Inferior parietal cortex (tissue), 1 donor: ENCODE measurements at regions not wholly inside any gene's neighbourhood (a gene's known extent, or its start where the extent isn't known, plus 50 kb on each side); places are given as distances from the start of the nearest gene placed in this dataset.
"Not testable (repeated sequence)": the region's sequence is repeated elsewhere in the genome, so short reads cannot be mapped to it uniquely, and the experiment has no call there.

Experiments used
- DNase-seq: peaks from one replicate; pipeline ENCODE4 v3.0.0-alpha.2; 2016; ENCODE audit errors: extremely low spot score

GRCh38 chrX:3935196-3935595, 221.7 kb upstream of the PRKX start:
- DNase-seq, result not testable (repeated sequence)

GRCh38 chrX:3920424-3921017, 207.1 kb upstream of the PRKX start:
- not testable (repeated sequence) for DNase-seq

- DNase-seq, result not testable (repeated sequence)
Measured at GRCh38 chrX:3919668-3920423, 206.4 kb upstream of the PRKX start.

GRCh38 chrX:3914813-3915212, 201.4 kb upstream of the PRKX start:
- DNase-seq, result not testable (repeated sequence)

GRCh38 chrX:3914059-3914458, 200.6 kb upstream of the PRKX start:
- DNase-seq, result not testable (repeated sequence)

- not testable (repeated sequence) for DNase-seq
Measured at GRCh38 chrX:3911012-3911411, 197.6 kb upstream of the PRKX start.

- DNase-seq, result not testable (repeated sequence)
Measured at GRCh38 chrX:3910611-3911010, 197.2 kb upstream of the PRKX start.

GRCh38 chrX:3905522-3906258, 192.2 kb upstream of the PRKX start:
- DNase-seq, result not testable (repeated sequence)

- DNase-seq, result not testable (repeated sequence)
Measured at GRCh38 chrX:3902222-3902621, 188.8 kb upstream of the PRKX start.

- not testable (repeated sequence) for DNase-seq
Measured at GRCh38 chrX:3896755-3897154, 183.3 kb upstream of the PRKX start.

- not testable (repeated sequence) for DNase-seq
Measured at GRCh38 chrX:3882553-3882920, 169.1 kb upstream of the PRKX start.

GRCh38 chrX:3881898-3882552, 168.6 kb upstream of the PRKX start:
- DNase-seq, result not testable (repeated sequence)

- not testable (repeated sequence) for DNase-seq
Measured at GRCh38 chrX:3881255-3881895, 167.9 kb upstream of the PRKX start.

GRCh38 chrX:3876393-3876792, 162.9 kb upstream of the PRKX start:
- DNase-seq, result not testable (repeated sequence)

- DNase-seq, result not testable (repeated sequence)
Measured at GRCh38 chrX:3875638-3876037, 162.2 kb upstream of the PRKX start.

- not testable (repeated sequence) for DNase-seq
Measured at GRCh38 chrX:3872226-3872879, 158.9 kb upstream of the PRKX start.

GRCh38 chrX:3867067-3867831, 153.8 kb upstream of the PRKX start:
- not testable (repeated sequence) for DNase-seq

GRCh38 chrX:3858332-3858731, 144.9 kb upstream of the PRKX start:
- DNase-seq, result not testable (repeated sequence)

- DNase-seq, result not testable (repeated sequence)
Measured at GRCh38 chrX:3843522-3844145, 130.2 kb upstream of the PRKX start.
